ENCODE measurements at regions not wholly inside any gene's neighbourhood (a gene's known extent, or its start where the extent isn't known, plus 50 kb on each side); places are given as distances from the start of the nearest gene placed in this dataset.

DNA sequence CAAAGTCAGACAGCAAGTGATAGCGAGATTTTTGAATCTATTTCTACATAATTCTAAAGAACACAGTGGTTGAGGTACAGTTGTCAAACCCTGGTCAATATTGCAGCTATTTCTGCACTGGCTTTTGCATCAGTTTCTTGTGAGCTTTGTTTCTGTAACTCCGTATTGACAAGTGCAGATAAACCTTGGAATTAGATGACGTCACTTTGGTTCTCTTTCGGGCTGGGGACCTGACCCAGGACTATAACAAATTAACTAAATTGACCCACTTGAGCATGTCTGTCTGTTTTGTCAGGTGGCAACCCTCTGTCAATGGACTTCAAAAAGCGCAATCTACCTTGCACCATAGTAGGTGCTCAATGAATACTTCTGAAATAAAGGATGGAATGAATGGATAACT, 418.4 kb upstream of the SGCD start:
- DNase-seq (ENCODE audit: low read depth) = no peak
- H3K4me3 ChIP-seq (ENCODE audit: low read depth, low read length) = no peak overlapping the region
- TF ChIP-seq, protein P1, sequence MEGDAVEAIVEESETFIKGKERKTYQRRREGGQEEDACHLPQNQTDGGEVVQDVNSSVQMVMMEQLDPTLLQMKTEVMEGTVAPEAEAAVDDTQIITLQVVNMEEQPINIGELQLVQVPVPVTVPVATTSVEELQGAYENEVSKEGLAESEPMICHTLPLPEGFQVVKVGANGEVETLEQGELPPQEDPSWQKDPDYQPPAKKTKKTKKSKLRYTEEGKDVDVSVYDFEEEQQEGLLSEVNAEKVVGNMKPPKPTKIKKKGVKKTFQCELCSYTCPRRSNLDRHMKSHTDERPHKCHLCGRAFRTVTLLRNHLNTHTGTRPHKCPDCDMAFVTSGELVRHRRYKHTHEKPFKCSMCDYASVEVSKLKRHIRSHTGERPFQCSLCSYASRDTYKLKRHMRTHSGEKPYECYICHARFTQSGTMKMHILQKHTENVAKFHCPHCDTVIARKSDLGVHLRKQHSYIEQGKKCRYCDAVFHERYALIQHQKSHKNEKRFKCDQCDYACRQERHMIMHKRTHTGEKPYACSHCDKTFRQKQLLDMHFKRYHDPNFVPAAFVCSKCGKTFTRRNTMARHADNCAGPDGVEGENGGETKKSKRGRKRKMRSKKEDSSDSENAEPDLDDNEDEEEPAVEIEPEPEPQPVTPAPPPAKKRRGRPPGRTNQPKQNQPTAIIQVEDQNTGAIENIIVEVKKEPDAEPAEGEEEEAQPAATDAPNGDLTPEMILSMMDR (IDR thresholded peaks at IDR 0.05; ENCODE audit: control insufficient read depth, extremely low read depth, insufficient read depth) = no peak

GRCh38 chr5:155912291-155912690, 414.7 kb upstream of the SGCD start:
- no peak overlapping the region for H3K4me3 ChIP-seq (ENCODE audit: low read depth, low read length)
- no peak for DNase-seq (ENCODE audit: low read depth)
- TF ChIP-seq, protein P1 (IDR thresholded peaks at IDR 0.05; ENCODE audit: control insufficient read depth, extremely low read depth, insufficient read depth) = no peak

DNA sequence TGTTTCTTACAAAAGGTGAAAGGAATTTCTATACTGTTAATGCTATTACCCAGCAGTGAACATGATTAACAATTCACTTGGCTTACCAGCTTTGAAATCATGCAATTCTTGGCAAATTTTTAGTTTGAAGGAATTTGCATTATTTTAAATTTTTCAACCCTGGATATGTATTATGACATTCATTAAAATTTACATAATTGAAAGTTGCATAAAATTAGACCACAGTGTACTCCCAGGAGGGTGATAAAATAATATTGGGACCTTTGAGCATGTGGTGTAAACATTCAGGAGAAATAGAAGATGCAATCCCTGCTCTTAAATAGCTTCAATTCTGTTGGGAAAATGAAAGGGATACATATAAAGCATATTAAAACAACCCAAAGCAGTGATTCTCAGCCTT, 412.2 kb upstream of the SGCD start:
- no peak for DNase-seq (ENCODE audit: low read depth)
- TF ChIP-seq, protein P1 (IDR thresholded peaks at IDR 0.05; ENCODE audit: control insufficient read depth, extremely low read depth, insufficient read depth) = no peak

GRCh38 chr5:155915601-155916000, 411.4 kb upstream of the SGCD start:
- DNase-seq (ENCODE audit: low read depth) = no peak
- TF ChIP-seq, protein P1 (IDR thresholded peaks at IDR 0.05; ENCODE audit: control insufficient read depth, extremely low read depth, insufficient read depth) = no peak
- no peak overlapping the region for H3K4me3 ChIP-seq (ENCODE audit: low read depth, low read length)

More for the DNA sequence above, 412.2 kb upstream of the SGCD start:
- no peak overlapping the region for H3K4me3 ChIP-seq (ENCODE audit: low read depth, low read length)

GRCh38 chr5:155919126-155919525, 407.8 kb upstream of the SGCD start:
- H3K4me3 ChIP-seq (ENCODE audit: low read depth, low read length) = no peak overlapping the region
- no peak for DNase-seq (ENCODE audit: low read depth)
- TF ChIP-seq, protein P1 (IDR thresholded peaks at IDR 0.05; ENCODE audit: control insufficient read depth, extremely low read depth, insufficient read depth) = no peak

GRCh38 chr5:155919725-155920124, 407.2 kb upstream of the SGCD start:
- H3K4me3 ChIP-seq (ENCODE audit: low read depth, low read length) = no peak overlapping the region
- DNase-seq (ENCODE audit: low read depth) = no peak
- TF ChIP-seq, protein P1 (IDR thresholded peaks at IDR 0.05; ENCODE audit: control insufficient read depth, extremely low read depth, insufficient read depth) = no peak

GRCh38 chr5:155921621-155922020, 405.3 kb upstream of the SGCD start:
- no peak overlapping the region for H3K4me3 ChIP-seq (ENCODE audit: low read depth, low read length)
- TF ChIP-seq, protein P1 (IDR thresholded peaks at IDR 0.05; ENCODE audit: control insufficient read depth, extremely low read depth, insufficient read depth) = no peak
- DNase-seq (ENCODE audit: low read depth) = no peak

All from LNCaP clone FGC (cell line).